Spleen (tissue), 11 donors: ENCODE measurements at regions not wholly inside any gene's neighbourhood (a gene's known extent, or its start where the extent isn't known, plus 50 kb on each side); places are given as distances from the start of the nearest gene placed in this dataset.

Experiments
- DNase-seq: peaks from one replicate; pipeline ENCODE4 v3.0.0-alpha.2; 2020
- H3K27ac ChIP-seq, 8 donors: fragments of 200-600 bp; sonication (generic) in 7 of 8; 1 replicate in 4 of 8; 2 replicates in 4 of 8; pipeline versions ENCODE4 v1.5.0 to v1.8.0; 2016 to 2021; ENCODE audit warnings: inconsistent platforms in 4 of 8, mild to moderate bottlenecking in 4 of 8, moderate library complexity in 1 of 8
- H3K27me3 ChIP-seq, 7 donors: fragments of 200-600 bp; sonication (generic) in 6 of 7; replicated peaks in 1 of 7; 1 replicate in 4 of 7; 2 replicates in 3 of 7; pipeline versions ENCODE4 v1.5.0 to v1.8.0; 2016 to 2021; ENCODE audit warnings: inconsistent platforms in 3 of 7, mild to moderate bottlenecking in 1 of 7
- H3K36me3 ChIP-seq, 6 donors: fragments of 200-600 bp; sonication (generic) in 5 of 6; 1 replicate in 4 of 6; 2 replicates in 2 of 6; pipeline versions ENCODE4 v1.5.0 to v1.8.0; 2016 to 2021; ENCODE audit warnings: inconsistent platforms in 2 of 6
- H3K4me1 ChIP-seq, 6 donors: fragments of 200-600 bp; sonication (generic) in 5 of 6; 1 replicate in 3 of 6; 2 replicates in 3 of 6; pipeline versions ENCODE4 v1.5.0 to v1.8.0; 2016 to 2021; ENCODE audit warnings: inconsistent platforms in 3 of 6
- H3K4me3 ChIP-seq, 8 donors: fragments of 200-600 bp; sonication (generic) in 7 of 8; 1 replicate in 4 of 8; 2 replicates in 4 of 8; pipeline versions ENCODE4 v1.5.0 to v1.8.0; 2016 to 2021; ENCODE audit warnings: inconsistent platforms in 4 of 8, mild to moderate bottlenecking in 4 of 8, moderate library complexity in 2 of 8
- H3K9me3 ChIP-seq, 8 donors: fragments of 200-600 bp; sonication (generic) in 7 of 8; 1 replicate in 4 of 8; 2 replicates in 4 of 8; pipeline versions ENCODE4 v1.5.0 to v1.8.0; 2016 to 2021; ENCODE audit warnings: inconsistent platforms in 4 of 8
- POLR2A ChIP-seq, 3 donors: fragments of 450-650 bp; IDR thresholded peaks; one replicate each; pipeline ENCODE4 v1.5.1; 2017; ENCODE audit warnings: antibody characterized with exemption in 3 of 3, mild to moderate bottlenecking in 1 of 3
- POLR2AphosphoS5 ChIP-seq, 3 donors: sonication (generic); formaldehyde crosslinking; IDR thresholded peaks; one replicate each; pipeline ENCODE4 v1.5.1; 2017; ENCODE audit warnings: antibody characterized with exemption in 3 of 3
- WGBS, 5 donors: extraction: QIAGEN DNeasy Blood & Tissue Kit in 3 of 5; methylation state at CpG; one replicate each; pipeline versions ENCODE4 v1.1.5 to v1.1.7; 2013 to 2018; 5-methylcytosine and 5-hydroxymethylcytosine counted together
- intact Hi-C: fragments of 100-400 bp; cut with DNase I; formaldehyde crosslinking; loops from one replicate; pipeline ENCODE4 v1.15.0; 2023; ENCODE audit warnings: low total_unique reads
- TF ChIP-seq, protein P1 (sequence below), 11 experiments: fragments of 200-600 bp in 7 of 11; fragments of 450-650 bp in 4 of 11; sonication (generic) in 4 of 11; IDR thresholded peaks in 8 of 11; conservative IDR thresholded peaks in 3 of 11; 1 replicate in 7 of 11; 2 replicates in 4 of 11; pipeline versions ENCODE4 v1.4.0 to v1.8.0; 2016 to 2021; ENCODE audit warnings: antibody characterized with exemption in 11 of 11, inconsistent platforms in 4 of 11, mild to moderate bottlenecking in 1 of 11
- donor health status: healthy with polysubstance abuse.
- donor health status: DM: no; HTN: no; CAD: no; lungs with moderate emphysema.
- donor health status: DM: no; HTN: no; CAD: no.
- donor health status: Bipolar disorder and iron deficiency.
- donor health status: healthy.
- donor health status: DM: no; HTN: no; CAD: no.
- donor health status: DM: yes; HTN: yes; CAD: no.

DNA sequence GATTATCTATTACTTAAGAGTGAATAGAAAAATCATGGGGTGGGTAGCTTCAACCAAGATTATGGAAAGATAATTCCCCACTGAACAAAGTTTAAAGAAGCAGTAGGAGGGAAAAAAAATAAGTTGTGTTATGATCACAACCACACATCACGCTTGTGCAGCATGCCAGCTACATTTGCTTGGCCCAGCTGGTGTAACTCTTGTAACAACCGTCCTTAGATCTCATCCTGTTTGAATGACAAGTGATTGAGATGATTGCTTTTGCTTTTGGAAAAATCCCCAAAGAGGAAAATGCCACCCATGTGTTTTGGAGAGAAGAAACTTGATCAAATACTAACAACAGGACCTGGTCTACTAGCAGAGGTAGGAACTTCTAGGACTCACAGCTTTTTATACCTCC lies 107.6 kb upstream of the KIF2A start:
- WGBS, 5 donors = 63 to 82% (median 78%) methylated on average over 2 of the region's 2 CpGs

GRCh38 chr5:62199792-62200716 lies 106.0 kb upstream of the KIF2A start:
- Histone ChIP-seq H3K4me1 (no peaks in the 10 kb centered on the region), H3K27ac (no peak overlapping the region), H3K4me3 (no peak overlapping the region), H3K9me3 (no peaks in the 10 kb centered on the region), H3K27me3 (no peaks in the 10 kb centered on the region), H3K36me3 (no peaks in the 10 kb centered on the region)
- TF ChIP-seq, protein P1, sequence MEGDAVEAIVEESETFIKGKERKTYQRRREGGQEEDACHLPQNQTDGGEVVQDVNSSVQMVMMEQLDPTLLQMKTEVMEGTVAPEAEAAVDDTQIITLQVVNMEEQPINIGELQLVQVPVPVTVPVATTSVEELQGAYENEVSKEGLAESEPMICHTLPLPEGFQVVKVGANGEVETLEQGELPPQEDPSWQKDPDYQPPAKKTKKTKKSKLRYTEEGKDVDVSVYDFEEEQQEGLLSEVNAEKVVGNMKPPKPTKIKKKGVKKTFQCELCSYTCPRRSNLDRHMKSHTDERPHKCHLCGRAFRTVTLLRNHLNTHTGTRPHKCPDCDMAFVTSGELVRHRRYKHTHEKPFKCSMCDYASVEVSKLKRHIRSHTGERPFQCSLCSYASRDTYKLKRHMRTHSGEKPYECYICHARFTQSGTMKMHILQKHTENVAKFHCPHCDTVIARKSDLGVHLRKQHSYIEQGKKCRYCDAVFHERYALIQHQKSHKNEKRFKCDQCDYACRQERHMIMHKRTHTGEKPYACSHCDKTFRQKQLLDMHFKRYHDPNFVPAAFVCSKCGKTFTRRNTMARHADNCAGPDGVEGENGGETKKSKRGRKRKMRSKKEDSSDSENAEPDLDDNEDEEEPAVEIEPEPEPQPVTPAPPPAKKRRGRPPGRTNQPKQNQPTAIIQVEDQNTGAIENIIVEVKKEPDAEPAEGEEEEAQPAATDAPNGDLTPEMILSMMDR (IDR thresholded peaks at IDR 0.05 in 8 of 11, conservative IDR thresholded peaks at IDR 0.05 in 3 of 11) = no peak
- TF ChIP-seq POLR2A (IDR thresholded peaks at IDR 0.05) (no peak), POLR2AphosphoS5 (IDR thresholded peaks at IDR 0.05) (no peak)
- DNase-seq = no peak
- WGBS, 5 donors = 55 to 62% (median 56%) methylated on average over 7 of the region's 7 CpGs
- intact Hi-C loops = no loop called here

More for the DNA sequence above, 107.6 kb upstream of the KIF2A start:
- H3K27ac ChIP-seq = no peak overlapping the region
- TF ChIP-seq POLR2A (IDR thresholded peaks at IDR 0.05) (no peak), POLR2AphosphoS5 (IDR thresholded peaks at IDR 0.05) (no peak)
- TF ChIP-seq, protein P1 (IDR thresholded peaks at IDR 0.05 in 8 of 11, conservative IDR thresholded peaks at IDR 0.05 in 3 of 11) = no peak
- intact Hi-C loops = no loop called here
- no peaks in the 10 kb centered on the region for H3K4me1 ChIP-seq
- no peaks in the 10 kb centered on the region for H3K27me3 ChIP-seq
- H3K4me3 ChIP-seq = no peak overlapping the region
- H3K9me3 ChIP-seq = peaks cover 0 to 11% (median 1%) of the 10 kb centered on the region in 8 donors
- H3K36me3 ChIP-seq = no peaks in the 10 kb centered on the region
- DNase-seq = no peak

GRCh38 chr5:62206150-62206829 lies 99.7 kb upstream of the KIF2A start:
- no peaks in the 10 kb centered on the region for H3K36me3 ChIP-seq
- H3K4me1 ChIP-seq = no peaks in the 10 kb centered on the region
- DNase-seq = no peak
- peaks cover 0 to 8% (median 0%) of the 10 kb centered on the region in 7 donors for H3K27me3 ChIP-seq
- no peaks in the 10 kb centered on the region for H3K9me3 ChIP-seq
- WGBS, 5 donors = 65 to 78% (median 71%) methylated on average over 9 of the region's 9 CpGs
- no peak for TF ChIP-seq POLR2A (IDR thresholded peaks at IDR 0.05)
- TF ChIP-seq, protein P1 (IDR thresholded peaks at IDR 0.05 in 8 of 11, conservative IDR thresholded peaks at IDR 0.05 in 3 of 11) = no peak
- TF ChIP-seq POLR2AphosphoS5 (IDR thresholded peaks at IDR 0.05) = no peak
- no peak overlapping the region for H3K4me3 ChIP-seq
- intact Hi-C loops = no loop called here
- no peak overlapping the region for H3K27ac ChIP-seq
